GM13977 (cell line): ENCODE measurements at regions not wholly inside any gene's neighbourhood (a gene's known extent, or its start where the extent isn't known, plus 50 kb on each side); places are given as distances from the start of the nearest gene placed in this dataset.

ENCODE experiments used
- DNase-seq: peaks from one replicate; pipeline ENCODE4 v3.0.0; 2012; ENCODE audit warnings: low spot score
- in situ Hi-C: fragments of 300-500 bp; cut with MboI; formaldehyde crosslinking; loops from one replicate; pipeline ENCODE4 v1.12.0; 2022; ENCODE audit warnings: low sequenced_read_pairs, low pct_unique_long_range_greater_than_20kb, mixed read lengths, inconsistent platforms; ENCODE audit not compliant: unreplicated experiment
- TF ChIP-seq, protein P1 (sequence below): IDR thresholded peaks from 2 replicates; pipeline ENCODE4 v1.5.1; 2012; ENCODE audit warnings: mild to moderate bottlenecking, control low read depth; ENCODE audit not compliant: insufficient read depth; ENCODE audit errors: extremely low read depth, missing control alignments

DNA sequence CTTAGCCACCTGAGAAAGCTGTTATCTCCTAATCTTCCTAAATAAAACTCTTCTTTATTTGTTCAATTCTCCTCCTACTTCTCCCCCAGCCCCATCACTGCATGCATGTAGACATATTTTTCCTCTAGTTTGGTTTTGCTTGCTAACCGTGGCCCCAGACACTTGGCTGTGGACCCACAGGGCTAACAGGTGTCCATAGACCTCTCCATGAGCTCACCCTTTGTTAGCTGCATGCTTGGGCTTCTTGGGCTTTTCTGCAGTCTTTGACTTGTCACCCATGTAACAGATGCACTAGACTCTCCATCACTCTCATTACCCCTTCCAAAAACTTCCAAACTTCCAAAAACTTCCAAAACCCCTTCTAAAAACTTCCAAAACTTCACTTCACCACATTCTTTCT, 59.2 kb upstream of the PLEKHA5 start:
- in situ Hi-C loops, result loop anchor here (25.0 kb wide), 1 partner anchor 108 kb away; no protein-coding TSS in a partner anchor
- no peak for DNase-seq
- TF ChIP-seq, protein P1, sequence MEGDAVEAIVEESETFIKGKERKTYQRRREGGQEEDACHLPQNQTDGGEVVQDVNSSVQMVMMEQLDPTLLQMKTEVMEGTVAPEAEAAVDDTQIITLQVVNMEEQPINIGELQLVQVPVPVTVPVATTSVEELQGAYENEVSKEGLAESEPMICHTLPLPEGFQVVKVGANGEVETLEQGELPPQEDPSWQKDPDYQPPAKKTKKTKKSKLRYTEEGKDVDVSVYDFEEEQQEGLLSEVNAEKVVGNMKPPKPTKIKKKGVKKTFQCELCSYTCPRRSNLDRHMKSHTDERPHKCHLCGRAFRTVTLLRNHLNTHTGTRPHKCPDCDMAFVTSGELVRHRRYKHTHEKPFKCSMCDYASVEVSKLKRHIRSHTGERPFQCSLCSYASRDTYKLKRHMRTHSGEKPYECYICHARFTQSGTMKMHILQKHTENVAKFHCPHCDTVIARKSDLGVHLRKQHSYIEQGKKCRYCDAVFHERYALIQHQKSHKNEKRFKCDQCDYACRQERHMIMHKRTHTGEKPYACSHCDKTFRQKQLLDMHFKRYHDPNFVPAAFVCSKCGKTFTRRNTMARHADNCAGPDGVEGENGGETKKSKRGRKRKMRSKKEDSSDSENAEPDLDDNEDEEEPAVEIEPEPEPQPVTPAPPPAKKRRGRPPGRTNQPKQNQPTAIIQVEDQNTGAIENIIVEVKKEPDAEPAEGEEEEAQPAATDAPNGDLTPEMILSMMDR, result no peak

DNA sequence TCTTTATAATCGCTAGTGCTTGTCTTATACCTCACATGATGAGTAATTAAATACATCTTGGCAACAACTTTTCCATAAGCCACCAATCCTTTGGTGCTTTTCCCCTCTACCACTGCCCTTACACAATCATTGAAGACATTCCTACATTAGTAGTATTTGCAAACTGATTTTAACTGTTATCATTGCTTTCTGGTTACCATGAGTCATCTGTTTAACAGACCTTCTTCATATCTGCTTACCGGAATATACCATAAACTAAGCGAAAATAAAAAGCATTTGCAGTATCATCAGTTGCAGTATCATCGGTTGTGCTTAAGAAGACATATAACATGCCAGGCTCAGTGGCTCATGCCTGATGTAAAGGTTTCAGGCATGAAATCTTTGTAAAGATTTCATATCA, 54.8 kb upstream of the PLEKHA5 start:
- in situ Hi-C loops, result loop anchor here (25.0 kb wide), 1 partner anchor 112 kb away; no protein-coding TSS in a partner anchor
- no peak for DNase-seq
- TF ChIP-seq, protein P1, result no peak

DNA sequence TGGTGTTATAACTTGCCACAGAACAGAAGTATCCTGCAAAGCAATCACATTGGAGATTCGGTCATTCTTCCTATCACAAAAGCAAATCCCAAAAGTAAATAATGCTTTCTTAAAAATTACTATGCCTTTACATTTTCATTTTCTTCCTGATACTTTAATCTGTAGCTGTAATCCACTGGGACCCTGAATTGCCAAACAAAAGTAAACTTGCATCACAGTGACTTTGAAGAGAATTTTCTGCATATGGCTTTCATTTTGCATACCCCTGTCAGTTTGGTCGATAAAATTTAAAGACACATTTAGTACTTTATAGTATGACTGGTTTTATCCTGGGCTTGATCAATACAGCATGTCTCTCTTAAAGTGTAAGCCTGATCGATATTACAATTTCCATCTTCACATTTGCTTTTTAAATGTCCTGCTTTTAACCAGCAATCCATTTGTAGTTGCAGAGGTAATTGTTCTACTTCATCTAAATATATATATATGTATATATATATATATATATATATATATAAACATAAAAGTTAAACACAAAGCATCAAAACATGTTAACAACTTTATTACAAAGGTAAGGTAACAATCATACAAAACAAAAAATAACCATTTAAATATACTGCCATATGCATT, 53.7 kb upstream of the PLEKHA5 start:
- DNase-seq, result no peak
- TF ChIP-seq, protein P1, result no peak
- in situ Hi-C loops, result no loop called here
